ENCODE measurements at regions not wholly inside any gene's neighbourhood (a gene's known extent, or its start where the extent isn't known, plus 50 kb on each side); places are given as distances from the start of the nearest gene placed in this dataset.

DNA sequence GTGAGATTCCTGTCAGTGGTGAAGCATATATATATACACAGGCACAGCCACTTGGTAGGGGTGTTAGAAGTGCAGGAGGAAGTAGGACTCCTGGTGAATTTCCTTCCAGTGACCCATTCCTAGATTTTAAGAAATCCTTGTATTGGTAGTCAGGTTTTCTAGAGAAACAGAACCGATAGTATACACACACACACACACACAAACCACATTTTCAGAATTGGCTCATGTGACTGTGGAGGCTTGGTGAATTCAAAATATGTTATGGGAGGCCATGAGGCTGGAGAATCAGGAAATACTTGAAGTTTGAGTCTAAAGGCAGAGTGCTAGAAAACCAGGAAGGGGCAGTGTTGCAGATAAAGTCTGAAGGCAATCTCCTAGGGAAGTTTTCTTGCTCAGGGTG, 114.2 kb downstream of the FCRL5 start:
- TF ChIP-seq, protein P1, sequence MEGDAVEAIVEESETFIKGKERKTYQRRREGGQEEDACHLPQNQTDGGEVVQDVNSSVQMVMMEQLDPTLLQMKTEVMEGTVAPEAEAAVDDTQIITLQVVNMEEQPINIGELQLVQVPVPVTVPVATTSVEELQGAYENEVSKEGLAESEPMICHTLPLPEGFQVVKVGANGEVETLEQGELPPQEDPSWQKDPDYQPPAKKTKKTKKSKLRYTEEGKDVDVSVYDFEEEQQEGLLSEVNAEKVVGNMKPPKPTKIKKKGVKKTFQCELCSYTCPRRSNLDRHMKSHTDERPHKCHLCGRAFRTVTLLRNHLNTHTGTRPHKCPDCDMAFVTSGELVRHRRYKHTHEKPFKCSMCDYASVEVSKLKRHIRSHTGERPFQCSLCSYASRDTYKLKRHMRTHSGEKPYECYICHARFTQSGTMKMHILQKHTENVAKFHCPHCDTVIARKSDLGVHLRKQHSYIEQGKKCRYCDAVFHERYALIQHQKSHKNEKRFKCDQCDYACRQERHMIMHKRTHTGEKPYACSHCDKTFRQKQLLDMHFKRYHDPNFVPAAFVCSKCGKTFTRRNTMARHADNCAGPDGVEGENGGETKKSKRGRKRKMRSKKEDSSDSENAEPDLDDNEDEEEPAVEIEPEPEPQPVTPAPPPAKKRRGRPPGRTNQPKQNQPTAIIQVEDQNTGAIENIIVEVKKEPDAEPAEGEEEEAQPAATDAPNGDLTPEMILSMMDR (IDR thresholded peaks at IDR 0.05 in 4 of 5, conservative IDR thresholded peaks at IDR 0.05 in 1 of 5) = no peak
- no peak for TF ChIP-seq POLR2A (IDR thresholded peaks at IDR 0.05)

All from gastrocnemius medialis (tissue), 4 donors.